Effector memory CD4-positive, alpha-beta T cell (primary cell): ENCODE measurements at regions not wholly inside any gene's neighbourhood (a gene's known extent, or its start where the extent isn't known, plus 50 kb on each side); places are given as distances from the start of the nearest gene placed in this dataset.

Experiments used
- DNase-seq, 3 donors: peaks; one replicate each; pipeline ENCODE4 v3.0.0-alpha.2; 2020
- H3K27ac ChIP-seq: 2 replicates; pipeline ENCODE4 v1.7.0; 2013; ENCODE audit warnings: mild to moderate bottlenecking, low read length, moderate library complexity; ENCODE audit not compliant: insufficient read depth, poor library complexity, severe bottlenecking
- H3K27me3 ChIP-seq: replicated peaks from 2 replicates; pipeline ENCODE4 v1.7.0; 2013; ENCODE audit warnings: mild to moderate bottlenecking, low read length; ENCODE audit not compliant: insufficient read depth, control insufficient read depth, poor library complexity, severe bottlenecking
- H3K36me3 ChIP-seq: 2 replicates; pipeline ENCODE4 v1.7.0; 2013; ENCODE audit warnings: mild to moderate bottlenecking, low read length, moderate library complexity; ENCODE audit not compliant: control insufficient read depth, insufficient read depth
- H3K4me1 ChIP-seq: 2 replicates; pipeline ENCODE4 v1.7.0; 2013; ENCODE audit warnings: low read length, mild to moderate bottlenecking; ENCODE audit not compliant: control insufficient read depth, insufficient read depth, poor library complexity, severe bottlenecking
- H3K4me3 ChIP-seq: 2 replicates; pipeline ENCODE4 v1.7.0; 2013; ENCODE audit warnings: low read length, low read depth, mild to moderate bottlenecking; ENCODE audit not compliant: insufficient read depth, poor library complexity, severe bottlenecking
- H3K9me3 ChIP-seq: 2 replicates; pipeline ENCODE4 v1.7.0; 2013; ENCODE audit warnings: mild to moderate bottlenecking, low read length, moderate library complexity; ENCODE audit not compliant: control insufficient read depth

DNA sequence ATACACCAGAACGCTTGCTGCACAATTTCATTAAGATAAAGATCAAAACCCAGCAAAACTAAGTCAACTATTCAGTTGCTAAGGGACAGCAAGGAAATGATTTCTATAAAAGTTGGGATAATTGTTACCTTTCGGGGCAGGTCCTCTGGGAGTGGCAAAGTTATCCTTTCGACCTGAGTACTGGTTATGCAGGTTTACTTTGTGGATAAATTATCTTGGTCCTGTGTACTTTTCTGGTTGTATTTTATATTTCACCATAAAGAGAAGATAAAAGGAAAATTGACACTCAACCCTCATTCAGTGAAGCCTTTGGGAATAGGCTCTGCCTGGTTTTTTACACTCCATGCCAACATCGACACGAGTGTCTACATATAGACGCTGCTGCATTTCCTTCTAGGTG is 146.5 kb downstream of the SYK start:
- Histone ChIP-seq H3K27ac (no peak overlapping the region), H3K36me3 (no peaks in the 10 kb centered on the region), H3K27me3 (peaks cover 3% of the 10 kb centered on the region), H3K4me3 (no peak overlapping the region), H3K4me1 (no peaks in the 10 kb centered on the region), H3K9me3 (no peaks in the 10 kb centered on the region)
- DNase-seq, result no peak

DNA sequence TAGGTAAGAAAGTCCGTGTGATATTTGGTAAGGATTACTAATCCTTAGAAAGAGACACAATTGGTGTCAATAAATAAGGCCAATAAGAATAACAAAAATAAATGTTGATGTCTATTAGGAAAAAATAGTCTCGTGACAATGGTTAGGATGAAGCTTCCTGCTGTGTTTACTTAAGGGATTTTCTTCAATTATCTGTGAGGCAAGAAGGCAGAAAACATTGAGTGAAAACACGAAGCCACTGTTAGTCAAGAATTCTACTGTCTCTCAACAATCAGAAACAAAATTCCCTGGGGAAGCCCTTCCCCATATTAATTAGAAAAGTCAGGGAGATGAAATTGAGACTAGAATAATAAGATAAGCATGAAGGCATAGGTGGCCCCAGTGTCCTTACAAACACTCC is 149.0 kb downstream of the SYK start:
- H3K27ac ChIP-seq, result no peak overlapping the region
- H3K9me3 ChIP-seq, result no peaks in the 10 kb centered on the region
- no peak for DNase-seq
- no peak overlapping the region for H3K4me3 ChIP-seq
- H3K4me1 ChIP-seq, result no peaks in the 10 kb centered on the region
- no peaks in the 10 kb centered on the region for H3K36me3 ChIP-seq
- peaks cover 3% of the 10 kb centered on the region for H3K27me3 ChIP-seq

- no peaks in the 10 kb centered on the region for H3K9me3 ChIP-seq
- H3K4me3 ChIP-seq, result no peak overlapping the region
- H3K36me3 ChIP-seq, result no peaks in the 10 kb centered on the region
- H3K27me3 ChIP-seq, result no peaks in the 10 kb centered on the region
- no peak overlapping the region for H3K27ac ChIP-seq
- H3K4me1 ChIP-seq, result no peaks in the 10 kb centered on the region
- no peak for DNase-seq
Measured at GRCh38 chr9:90953200-90953599, 151.6 kb downstream of the SYK start.

GRCh38 chr9:90953805-90954204 is 152.2 kb downstream of the SYK start:
- no peaks in the 10 kb centered on the region for H3K27me3 ChIP-seq
- H3K4me1 ChIP-seq, result no peaks in the 10 kb centered on the region
- no peak for DNase-seq
- no peaks in the 10 kb centered on the region for H3K9me3 ChIP-seq
- H3K4me3 ChIP-seq, result no peak overlapping the region
- H3K27ac ChIP-seq, result no peak overlapping the region
- no peaks in the 10 kb centered on the region for H3K36me3 ChIP-seq

DNA sequence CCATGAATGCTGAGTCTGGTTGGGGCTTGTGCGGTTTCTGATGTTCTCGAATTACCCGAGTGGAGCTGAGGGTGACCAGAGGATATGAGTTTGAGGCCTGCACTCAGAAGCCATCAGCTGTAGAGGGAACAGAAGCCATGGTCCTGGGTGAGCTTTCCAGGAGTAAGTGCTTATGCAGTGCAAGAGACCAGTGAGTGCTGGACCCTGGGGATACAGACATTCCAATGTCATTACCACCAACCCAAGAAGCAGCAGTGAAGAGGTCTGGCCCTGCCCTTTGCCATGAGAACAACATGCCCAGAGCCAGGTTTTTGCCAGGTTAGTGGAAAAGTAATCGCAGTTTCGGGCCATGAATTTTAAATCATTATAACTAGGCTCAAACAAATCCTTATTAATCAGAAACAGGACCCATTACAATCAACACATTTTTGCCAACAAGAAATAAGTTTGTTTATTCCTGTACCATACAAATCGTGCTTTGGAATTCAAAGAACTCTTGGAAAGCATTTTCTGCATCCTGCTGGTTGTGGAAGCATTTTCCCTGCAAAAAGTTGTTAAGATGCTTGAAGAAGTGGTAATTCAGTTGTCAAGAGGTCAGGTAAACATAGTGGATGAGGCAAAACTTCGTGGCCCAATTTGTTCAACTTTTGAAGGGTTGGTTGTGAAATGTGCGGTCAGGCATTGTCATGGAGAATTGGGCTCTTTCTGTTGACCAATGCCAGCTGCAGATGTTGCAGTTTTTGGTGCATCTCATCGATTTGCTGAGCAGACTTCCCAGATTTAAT is 154.6 kb downstream of the SYK start:
- Histone ChIP-seq H3K4me3 (no peak overlapping the region), H3K27me3 (no peaks in the 10 kb centered on the region), H3K4me1 (no peaks in the 10 kb centered on the region), H3K36me3 (no peaks in the 10 kb centered on the region), H3K27ac (no peak overlapping the region), H3K9me3 (no peaks in the 10 kb centered on the region)
- DNase-seq, result no peak

DNA sequence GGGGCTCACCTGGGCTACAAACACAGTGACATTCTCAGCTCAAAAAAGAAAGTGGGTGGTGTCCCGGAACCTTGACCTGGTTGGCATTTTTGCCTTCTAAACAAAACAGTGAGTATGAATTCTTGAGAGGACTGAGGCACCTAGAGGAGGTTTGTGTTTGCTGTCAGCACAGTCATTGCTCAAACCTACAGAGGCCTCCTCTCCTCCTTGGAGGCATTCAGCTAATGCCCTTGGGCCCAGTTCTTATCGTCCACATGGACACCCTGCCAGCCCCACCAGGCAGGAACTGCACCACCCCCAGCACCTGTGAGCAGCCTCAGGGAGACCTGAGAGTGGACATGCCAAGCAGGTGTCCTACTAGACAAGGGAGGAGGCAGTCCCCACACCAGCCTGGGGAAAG is 156.7 kb downstream of the SYK start:
- no peak for DNase-seq
- H3K4me3 ChIP-seq, result no peak overlapping the region
- H3K27ac ChIP-seq, result no peak overlapping the region
- H3K4me1 ChIP-seq, result no peaks in the 10 kb centered on the region
- no peaks in the 10 kb centered on the region for H3K9me3 ChIP-seq
- no peaks in the 10 kb centered on the region for H3K36me3 ChIP-seq
- H3K27me3 ChIP-seq, result no peaks in the 10 kb centered on the region

DNA sequence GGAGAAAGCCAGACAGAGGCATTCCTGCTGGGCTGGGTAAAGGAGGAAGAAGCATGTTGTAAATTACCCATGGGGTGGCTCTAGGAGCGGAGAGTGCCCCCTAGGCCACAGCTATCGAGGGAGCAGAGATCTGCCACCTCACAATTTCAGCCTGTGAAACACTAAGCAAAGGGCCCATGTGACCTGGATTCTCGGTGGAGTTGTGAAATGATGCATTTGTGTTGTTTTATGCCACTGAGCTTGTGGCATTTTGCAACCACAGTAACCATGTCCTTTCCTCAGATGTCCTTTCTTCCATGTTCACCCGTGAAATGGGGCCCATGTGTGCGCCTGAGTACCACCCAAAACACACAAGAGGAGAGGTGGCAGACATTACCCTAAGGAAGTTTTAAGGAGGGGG is 159.3 kb downstream of the SYK start:
- no peak for DNase-seq
- no peak overlapping the region for H3K4me3 ChIP-seq

GRCh38 chr9:90961375-90961774 is 159.8 kb downstream of the SYK start:
- H3K27ac ChIP-seq, result no peak overlapping the region
- H3K4me1 ChIP-seq, result no peaks in the 10 kb centered on the region
- no peak for DNase-seq
- H3K9me3 ChIP-seq, result no peaks in the 10 kb centered on the region
- H3K27me3 ChIP-seq, result no peaks in the 10 kb centered on the region
- no peaks in the 10 kb centered on the region for H3K36me3 ChIP-seq
- H3K4me3 ChIP-seq, result no peak overlapping the region

More for the DNA sequence above, 159.3 kb downstream of the SYK start:
- H3K36me3 ChIP-seq, result no peaks in the 10 kb centered on the region
- H3K27me3 ChIP-seq, result no peaks in the 10 kb centered on the region
- no peak overlapping the region for H3K27ac ChIP-seq
- H3K4me1 ChIP-seq, result no peaks in the 10 kb centered on the region
- H3K9me3 ChIP-seq, result no peaks in the 10 kb centered on the region

DNA sequence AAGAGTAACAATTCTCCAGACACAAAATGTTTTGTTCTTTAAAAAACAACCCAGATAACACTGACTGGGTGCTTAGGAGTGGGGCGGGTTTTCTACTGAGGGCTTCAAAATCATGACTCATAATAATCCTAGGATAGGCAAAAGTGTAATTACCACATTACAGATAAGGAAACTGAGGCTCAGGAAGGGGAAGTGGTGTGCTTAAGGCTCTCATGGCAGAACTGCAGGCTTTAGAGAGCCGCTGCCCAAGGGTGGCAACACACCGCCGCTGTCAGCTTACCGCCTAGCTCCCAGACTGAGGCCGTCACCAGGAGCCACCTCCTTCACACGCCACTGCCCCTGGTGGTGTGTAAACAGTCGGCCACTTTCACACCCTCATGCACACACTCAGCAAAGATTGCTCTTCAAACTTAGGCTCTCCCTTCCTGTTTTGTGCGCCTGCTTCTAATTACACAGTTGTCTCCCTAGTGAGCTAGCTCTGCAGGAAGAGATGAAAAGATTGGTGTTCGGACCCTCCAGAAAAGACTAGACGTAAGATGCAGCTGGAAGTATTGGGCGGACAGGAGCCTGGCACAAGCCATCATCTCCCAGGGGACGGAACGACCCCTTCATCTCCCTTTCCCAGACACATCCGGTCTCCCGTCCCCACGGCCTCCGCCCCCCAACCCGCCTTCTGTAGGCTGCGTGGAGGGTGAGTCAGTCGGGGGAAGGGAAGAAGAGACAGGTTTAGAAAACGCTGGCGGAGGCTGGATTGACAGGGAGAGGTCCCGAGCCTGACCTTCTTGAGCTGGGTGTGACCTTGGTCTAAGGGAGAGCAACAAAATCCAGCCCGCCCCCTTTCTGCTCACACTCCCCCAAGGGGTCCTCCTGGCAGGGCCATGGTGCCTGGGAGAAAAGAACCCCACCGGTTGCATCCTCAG is 162.7 kb downstream of the SYK start:
- Histone ChIP-seq H3K36me3 (no peaks in the 10 kb centered on the region), H3K4me3 (no peak overlapping the region), H3K4me1 (no peaks in the 10 kb centered on the region), H3K27me3 (no peaks in the 10 kb centered on the region), H3K27ac (no peak overlapping the region), H3K9me3 (no peaks in the 10 kb centered on the region)
- DNase-seq, result no peak
